GM12878 (cell line): ENCODE measurements at regions not wholly inside any gene's neighbourhood (a gene's known extent, or its start where the extent isn't known, plus 50 kb on each side); places are given as distances from the start of the nearest gene placed in this dataset.

Experiments used
- ATAC-seq: fragments of 200-7000 bp; cut with Tn5 transposase; 3 replicates; pipeline ENCODE4 v1.9.1; 2020; ENCODE audit warnings: mild to moderate bottlenecking, moderate library complexity
- BruUV-seq: library from RNA; stranded (reverse); fragments of 400-500 nt; replicated peaks from 2 replicates; lab custom pipeline; 2021; lab: Mats Ljungman, UMichigan
- CTCF ChIA-PET: fragments of 300-600 bp; sonication (Branson Sonifier 250); formaldehyde crosslinking; extraction: SDS; loops from one replicate; lab custom pipeline; 2021; ENCODE audit warnings: inconsistent platforms; lab: Yijun Ruan, JAX
- POLR2A ChIA-PET: fragments of 350-600 bp; formaldehyde crosslinking; extraction: SDS; loops from one replicate; lab custom pipeline; 2021; ENCODE audit warnings: inconsistent platforms; lab: Charles Lee
- RAD21 ChIA-PET: fragments of 300-600 bp; sonication (Branson Sonifier 250); formaldehyde crosslinking; loops from one replicate; lab custom pipeline; 2023; ENCODE audit warnings: antibody characterized with exemption; ENCODE audit not compliant: unreplicated experiment; lab: Charles Lee
- SMC1A ChIA-PET: fragments of 300-600 bp; sonication (Branson Sonifier 250); formaldehyde crosslinking; loops from one replicate; lab custom pipeline; 2023; ENCODE audit not compliant: unreplicated experiment, uncharacterized antibody; lab: Charles Lee
- DNase-seq: peaks from one replicate; pipeline ENCODE4 v3.0.0-alpha.2; 2011; ENCODE audit warnings: low read depth, low spot score
- FAIRE-seq: peaks from 3 replicates; lab custom pipeline; 2011; peaks lifted over from hg19 to GRCh38; lab: Jason Lieb, UNC
- H2AFZ ChIP-seq: 2 replicates; pipeline ENCODE4 v1.6.0; 2011; ENCODE audit warnings: low read depth, low read length, control low read depth; ENCODE audit not compliant: control insufficient read depth
- H3K27ac ChIP-seq: 2 replicates; pipeline ENCODE4 v1.5.1; 2011; ENCODE audit warnings: control low read depth; ENCODE audit not compliant: control insufficient read depth, insufficient read depth
- H3K27me3 ChIP-seq, 2 experiments: replicated peaks in 1 of 2; 2 replicates each; pipeline versions ENCODE4 v1.6.0 to v1.6.1; 2011; ENCODE audit warnings: low read length in 1 of 2; ENCODE audit not compliant: control insufficient read depth in 2 of 2, insufficient read depth in 2 of 2
- H3K36me3 ChIP-seq, 2 experiments: 2 replicates each; pipeline ENCODE4 v1.5.1; 2011; ENCODE audit warnings: low read length in 1 of 2; ENCODE audit not compliant: control insufficient read depth in 2 of 2, insufficient read depth in 2 of 2
- H3K4me1 ChIP-seq: 2 replicates; pipeline ENCODE4 v1.6.1; 2011; ENCODE audit warnings: mild to moderate bottlenecking, low read length, moderate library complexity, mixed read lengths; ENCODE audit not compliant: control insufficient read depth, insufficient read depth
- H3K4me2 ChIP-seq: 2 replicates; pipeline ENCODE4 v1.6.0; 2011; ENCODE audit warnings: control low read depth; ENCODE audit not compliant: control insufficient read depth, insufficient read depth
- H3K4me3 ChIP-seq: fragments of 200-600 bp; sonication (generic); 2 replicates; pipeline ENCODE4 v1.5.1; 2016
- H3K79me2 ChIP-seq: 2 replicates; pipeline ENCODE4 v1.6.0; 2011; ENCODE audit warnings: low read length; ENCODE audit not compliant: control insufficient read depth, insufficient read depth
- H3K9ac ChIP-seq: 2 replicates; pipeline ENCODE4 v1.8.0; 2011; ENCODE audit warnings: low read length, control low read depth, mixed read lengths; ENCODE audit not compliant: control insufficient read depth, insufficient read depth
- H3K9me3 ChIP-seq: replicated peaks from 3 replicates; pipeline ENCODE4 v1.5.1; 2011; ENCODE audit warnings: mild to moderate bottlenecking, low read length; ENCODE audit not compliant: control insufficient read depth, insufficient read depth
- H4K20me1 ChIP-seq: 2 replicates; pipeline ENCODE4 v1.6.0; 2011; ENCODE audit not compliant: control insufficient read depth, insufficient read depth
- BMI1 ChIP-seq: fragments of 450-650 bp; IDR thresholded peaks from 2 replicates; pipeline ENCODE4 v1.6.1; 2016; ENCODE audit warnings: mild to moderate bottlenecking, moderate library complexity, borderline replicate concordance
- CHD4 ChIP-seq: fragments of 200-600 bp; sonication (generic); IDR thresholded peaks from 2 replicates; pipeline ENCODE4 v1.6.1; 2016; ENCODE audit warnings: mild to moderate bottlenecking
- CREB1 ChIP-seq: IDR thresholded peaks from 2 replicates; pipeline ENCODE4 v1.6.1; 2012; ENCODE audit warnings: low read depth, mild to moderate bottlenecking, inconsistent platforms
- E2F4 ChIP-seq: IDR thresholded peaks from 2 replicates; pipeline ENCODE4 v1.6.1; 2012; ENCODE audit warnings: low read depth, low read length, improper control_type of control experiment
- ETV6 ChIP-seq, 2 experiments: fragments of 450-650 bp in 1 of 2; IDR thresholded peaks in 1 of 2; conservative IDR thresholded peaks in 1 of 2; 2 replicates each; pipeline ENCODE4 v1.6.1; 2014; ENCODE audit warnings: antibody characterized with exemption in 1 of 2, borderline replicate concordance in 1 of 2, low read depth in 1 of 2, mild to moderate bottlenecking in 1 of 2, moderate library complexity in 1 of 2
- EZH2 ChIP-seq: IDR thresholded peaks from 2 replicates; pipeline ENCODE4 v1.6.1; 2012; ENCODE audit warnings: low read depth, mild to moderate bottlenecking, control low read depth, inconsistent platforms, low read length, borderline replicate concordance; ENCODE audit not compliant: control insufficient read depth
- IKZF2 ChIP-seq, 2 experiments: fragments of 450-650 bp; IDR thresholded peaks; 2 replicates each; pipeline ENCODE4 v1.6.1; 2017; ENCODE audit warnings: mild to moderate bottlenecking in 2 of 2, moderate library complexity in 2 of 2
- MTA2 ChIP-seq: fragments of 450-650 bp; IDR thresholded peaks from 2 replicates; pipeline ENCODE4 v1.6.1; 2016; ENCODE audit warnings: low read depth, mild to moderate bottlenecking, moderate library complexity
- NFXL1 ChIP-seq: fragments of 450-650 bp; IDR thresholded peaks from 2 replicates; pipeline ENCODE4 v1.6.1; 2017; ENCODE audit warnings: antibody characterized with exemption, mild to moderate bottlenecking, borderline replicate concordance
- NFYA ChIP-seq: IDR thresholded peaks from 2 replicates; pipeline ENCODE4 v1.6.1; 2011; ENCODE audit warnings: low read depth, mild to moderate bottlenecking, low read length, improper control_type of control experiment, borderline replicate concordance
- NR2C2 ChIP-seq: IDR thresholded peaks from 2 replicates; pipeline ENCODE4 v1.6.1; 2011; ENCODE audit warnings: borderline replicate concordance, low read depth; ENCODE audit not compliant: control insufficient read depth, insufficient read length
- RBBP5 ChIP-seq: fragments of 200-600 bp; sonication (generic); conservative IDR thresholded peaks from 2 replicates; pipeline ENCODE4 v1.6.1; 2016
- SIN3A ChIP-seq: IDR thresholded peaks from 2 replicates; pipeline ENCODE4 v1.6.1; 2012; ENCODE audit warnings: low read depth, low read length, improper control_type of control experiment
- SREBF1 ChIP-seq: IDR thresholded peaks from 2 replicates; pipeline ENCODE4 v1.6.1; 2012; ENCODE audit warnings: mild to moderate bottlenecking, low read length
- TAF1 ChIP-seq: IDR thresholded peaks from 2 replicates; pipeline ENCODE4 v1.6.1; 2011; ENCODE audit warnings: mild to moderate bottlenecking, low read depth, low read length, borderline replicate concordance
- WRNIP1 ChIP-seq: IDR thresholded peaks from 2 replicates; pipeline ENCODE4 v1.6.1; 2011; ENCODE audit warnings: low read depth, low read length, improper control_type of control experiment, borderline replicate concordance
- YBX1 ChIP-seq: fragments of 450-650 bp; IDR thresholded peaks from 2 replicates; pipeline ENCODE4 v1.6.1; 2016; ENCODE audit warnings: antibody characterized with exemption
- ZBTB40 ChIP-seq: fragments of 450-650 bp; IDR thresholded peaks from 2 replicates; pipeline ENCODE4 v1.6.1; 2016; ENCODE audit warnings: mild to moderate bottlenecking, moderate library complexity, borderline replicate concordance
- ZNF384 ChIP-seq: IDR thresholded peaks from 2 replicates; pipeline ENCODE4 v1.6.1; 2012; ENCODE audit warnings: low read depth, mild to moderate bottlenecking, low read length, improper control_type of control experiment, borderline replicate concordance
- WGBS: methylation state at CpG from one replicate; pipeline ENCODE4 v1.1.6; 2016; ENCODE audit warnings: low lambda C conversion rate; ENCODE audit not compliant: insufficient replicate concordance, insufficient coverage; ENCODE audit errors: missing lambda C conversion rate; 5-methylcytosine and 5-hydroxymethylcytosine counted together
- in situ Hi-C: fragments of 300-500 bp; cut with MboI; formaldehyde crosslinking; loops from 9 replicates; pipeline ENCODE4 v1.14.3; 2018; ENCODE audit warnings: mixed read lengths
- intact Hi-C: fragments of 100-400 bp; cut with micrococcal nuclease; formaldehyde crosslinking; loops from one replicate; pipeline ENCODE4 v1.14.2; 2022; ENCODE audit not compliant: unreplicated experiment

GRCh38 chr4:13872155-13872554 lies 244.6 kb upstream of the BOD1L1 start (continued):
- TF ChIP-seq RBBP5 (no peak), TAF1 (no peak), CHD4 (no peak), WRNIP1 (no peak), YBX1 (no peak), ETV6 (conservative IDR thresholded peaks at IDR 0.05 in 1 of 2, IDR thresholded peaks at IDR 0.05 in 1 of 2; ENCODE audit: borderline replicate concordance in 1 of 2, low read depth in 1 of 2) (no peak), NFXL1 (no peak)

- DNase-seq (no peak), ATAC-seq (no peak), FAIRE-seq (no peak)
- no TSS peak for BruUV-seq
- Histone ChIP-seq H3K4me2 (no peak overlapping the region), H3K36me3 (no peaks in the 10 kb centered on the region), H3K9ac (no peak overlapping the region), H2AFZ (no peak overlapping the region), H3K79me2 (no peaks in the 10 kb centered on the region), H4K20me1 (no peaks in the 10 kb centered on the region), H3K27ac (no peak overlapping the region), H3K4me1 (no peaks in the 10 kb centered on the region), H3K9me3 (no peaks in the 10 kb centered on the region), H3K4me3 (no peak overlapping the region), H3K27me3 (no peaks in the 10 kb centered on the region)
- CTCF ChIA-PET, result interaction anchor here (0.9 kb wide), 1 partner anchor 13 kb away, joined by 3 read pairs; no protein-coding TSS in a partner anchor
- RAD21 ChIA-PET, result no interaction called here
- WGBS, result 0% methylated on average over 3 of the region's 3 CpGs
- SMC1A ChIA-PET, result no interaction called here
- intact Hi-C loops, result no loop called here
- POLR2A ChIA-PET, result no interaction called here
- in situ Hi-C loops, result no loop called here
- TF ChIP-seq CREB1 (no peak), EZH2 (no peak), SIN3A (no peak), MTA2 (no peak), ZNF384 (no peak), BMI1 (no peak), ZBTB40 (no peak), SREBF1 (no peak), NR2C2 (no peak), E2F4 (no peak), IKZF2 (IDR thresholded peaks at IDR 0.05) (no peak), NFYA (no peak)
Measured at GRCh38 chr4:13872955-13873354, 245.4 kb upstream of the BOD1L1 start.
